MCF 10A (cell line): ENCODE measurements at regions not wholly inside any gene's neighbourhood (a gene's known extent, or its start where the extent isn't known, plus 50 kb on each side); places are given as distances from the start of the nearest gene placed in this dataset.

Source experiments
- BruUV-seq: library from RNA; stranded (reverse); fragments of 400-500 nt; replicated peaks from 2 replicates; lab custom pipeline; 2021; lab: Mats Ljungman, UMichigan
- CTCF ChIA-PET: fragments of 300-600 bp; sonication (Branson Sonifier 250); formaldehyde crosslinking; extraction: SDS; loops from one replicate; lab custom pipeline; 2021; ENCODE audit warnings: antibody characterized with exemption, inconsistent platforms; lab: Yijun Ruan, JAX
- POLR2A ChIA-PET: fragments of 300-600, 350-650 bp; sonication (Branson Sonifier 250); formaldehyde crosslinking; extraction: SDS; loops from one replicate; lab custom pipeline; 2020; ENCODE audit warnings: antibody characterized with exemption, inconsistent platforms; lab: Yijun Ruan, JAX
- DNase-seq: peaks from one replicate; pipeline ENCODE4 v3.0.0-alpha.2; 2018; ENCODE audit not compliant: unreplicated experiment
- H3K27ac Mint-ChIP-seq: one replicate; pipeline ENCODE4 v1.8.0; 2022; ENCODE audit warnings: mild to moderate bottlenecking, low read depth, mixed read lengths; ENCODE audit not compliant: unreplicated experiment
- H3K27me3 Mint-ChIP-seq: one replicate; pipeline ENCODE4 v1.8.0; 2022; ENCODE audit warnings: mixed read lengths; ENCODE audit not compliant: insufficient read depth, unreplicated experiment
- H3K36me3 Mint-ChIP-seq: one replicate; pipeline ENCODE4 v1.8.0; 2022; ENCODE audit warnings: mild to moderate bottlenecking, moderate library complexity, mixed read lengths; ENCODE audit not compliant: insufficient read depth, unreplicated experiment
- H3K4me1 Mint-ChIP-seq: one replicate; pipeline ENCODE4 v1.8.0; 2022; ENCODE audit warnings: mixed read lengths; ENCODE audit not compliant: insufficient read depth, unreplicated experiment
- H3K4me3 Mint-ChIP-seq: one replicate; pipeline ENCODE4 v1.8.0; 2022; ENCODE audit warnings: mild to moderate bottlenecking, moderate library complexity, mixed read lengths; ENCODE audit not compliant: unreplicated experiment
- H3K9me3 Mint-ChIP-seq: one replicate; pipeline ENCODE4 v1.8.0; 2022; ENCODE audit warnings: mixed read lengths; ENCODE audit not compliant: unreplicated experiment
- CTCF ChIP-seq: fragments of 200-600 bp; IDR thresholded peaks from one replicate; pipeline ENCODE4 v1.8.0; 2022; ENCODE audit warnings: antibody characterized with exemption, mild to moderate bottlenecking; ENCODE audit not compliant: unreplicated experiment
- intact Hi-C: fragments of 100-400 bp; cut with micrococcal nuclease; formaldehyde crosslinking; loops from 2 replicates; pipeline ENCODE4 v1.14.1; 2022

GRCh38 chr7:13016592-13017332 is 329.3 kb downstream of the ARL4A start:
- POLR2A ChIA-PET: interaction anchor here (0.5 to 3.3 kb wide), 21 partner anchors 12 to 329 kb away, joined by 3 to 39 read pairs (median 4); partner anchors contain the start of gene ARL4A
- CTCF ChIA-PET: interaction anchor here (0.6 to 1.5 kb wide), 4 partner anchors 11 to 350 kb away, joined by 3 read pairs; no protein-coding TSS in a partner anchor
- Mint-ChIP-seq H3K36me3 (no peaks in the 10 kb centered on the region), H3K9me3 (no peaks in the 10 kb centered on the region), H3K4me1 (peaks cover 8% of the 10 kb centered on the region), H3K27me3 (no peaks in the 10 kb centered on the region), H3K27ac (peak overlapping the region; percentile 65), H3K4me3 (peak overlapping the region; percentile 44)
- no TSS peak for BruUV-seq
- DNase-seq: peak; percentile 42
- intact Hi-C loops: loop anchor here (5.0 kb wide), 1 partner anchor 329 kb away; the partner anchor contains the start of gene ARL4A
- TF ChIP-seq CTCF: no peak

GRCh38 chr7:13017333-13017857 is 330.0 kb downstream of the ARL4A start:
- Mint-ChIP-seq H3K4me1 (peaks cover 8% of the 10 kb centered on the region), H3K36me3 (no peaks in the 10 kb centered on the region), H3K4me3 (peak overlapping the region; percentile 44), H3K27me3 (no peaks in the 10 kb centered on the region), H3K9me3 (no peaks in the 10 kb centered on the region), H3K27ac (peak overlapping the region; percentile 65)
- ChIA-PET POLR2A (interaction anchor here (0.6 to 3.3 kb wide), 27 partner anchors 11 to 333 kb away, joined by 3 to 39 read pairs (median 4); partner anchors contain the start of gene ARL4A), CTCF (interaction anchor here (0.6 to 1.5 kb wide), 6 partner anchors 11 to 351 kb away, joined by 3 to 4 read pairs (median 3); no protein-coding TSS in a partner anchor)
- no peak for TF ChIP-seq CTCF
- intact Hi-C loops: loop anchor here (5.0 kb wide), 1 partner anchor 330 kb away; the partner anchor contains the start of gene ARL4A
- DNase-seq: peak; percentile 83
- BruUV-seq: no TSS peak

- DNase-seq: peak; percentile 64
- no peaks in the 10 kb centered on the region for H3K27me3 Mint-ChIP-seq
- TF ChIP-seq CTCF: no peak
- H3K4me1 Mint-ChIP-seq: peaks cover 8% of the 10 kb centered on the region
- BruUV-seq: no TSS peak
- intact Hi-C loops: loop anchor here (5.0 kb wide), 1 partner anchor 331 kb away; the partner anchor contains the start of gene ARL4A
- H3K36me3 Mint-ChIP-seq: no peaks in the 10 kb centered on the region
- H3K9me3 Mint-ChIP-seq: no peaks in the 10 kb centered on the region
- H3K4me3 Mint-ChIP-seq: peak overlapping the region; percentile 44
- peak overlapping the region; percentile 65 for H3K27ac Mint-ChIP-seq
- ChIA-PET CTCF (interaction anchor here (0.6 to 1.5 kb wide), 4 partner anchors 11 to 309 kb away, joined by 3 to 4 read pairs (median 3); no protein-coding TSS in a partner anchor), POLR2A (interaction anchor here (0.6 to 3.3 kb wide), 22 partner anchors 11 to 333 kb away, joined by 3 to 39 read pairs (median 5); partner anchors contain the start of gene ARL4A)
These were observed 330.4 kb downstream of the ARL4A start for GRCh38 chr7:13017881-13018280.
